Right ventricle myocardium superior (tissue), 1 donor: ENCODE measurements at regions not wholly inside any gene's neighbourhood (a gene's known extent, or its start where the extent isn't known, plus 50 kb on each side); places are given as distances from the start of the nearest gene placed in this dataset.

Experiments
- ATAC-seq: fragments of 200-7000 bp; cut with Tn5 transposase; one replicate; pipeline ENCODE4 v1.9.1; 2020; ENCODE audit warnings: mild to moderate bottlenecking; ENCODE audit not compliant: poor library complexity
- DNase-seq: peaks from one replicate; pipeline ENCODE4 v3.0.0-alpha.2; 2020
- intact Hi-C: fragments of 100-400 bp; cut with DNase I; formaldehyde crosslinking; loops from one replicate; pipeline ENCODE4 v1.11.2; 2022
- donor health status: DM: no; HTN: yes; CAD: no; lungs with severe emphysema.

DNA sequence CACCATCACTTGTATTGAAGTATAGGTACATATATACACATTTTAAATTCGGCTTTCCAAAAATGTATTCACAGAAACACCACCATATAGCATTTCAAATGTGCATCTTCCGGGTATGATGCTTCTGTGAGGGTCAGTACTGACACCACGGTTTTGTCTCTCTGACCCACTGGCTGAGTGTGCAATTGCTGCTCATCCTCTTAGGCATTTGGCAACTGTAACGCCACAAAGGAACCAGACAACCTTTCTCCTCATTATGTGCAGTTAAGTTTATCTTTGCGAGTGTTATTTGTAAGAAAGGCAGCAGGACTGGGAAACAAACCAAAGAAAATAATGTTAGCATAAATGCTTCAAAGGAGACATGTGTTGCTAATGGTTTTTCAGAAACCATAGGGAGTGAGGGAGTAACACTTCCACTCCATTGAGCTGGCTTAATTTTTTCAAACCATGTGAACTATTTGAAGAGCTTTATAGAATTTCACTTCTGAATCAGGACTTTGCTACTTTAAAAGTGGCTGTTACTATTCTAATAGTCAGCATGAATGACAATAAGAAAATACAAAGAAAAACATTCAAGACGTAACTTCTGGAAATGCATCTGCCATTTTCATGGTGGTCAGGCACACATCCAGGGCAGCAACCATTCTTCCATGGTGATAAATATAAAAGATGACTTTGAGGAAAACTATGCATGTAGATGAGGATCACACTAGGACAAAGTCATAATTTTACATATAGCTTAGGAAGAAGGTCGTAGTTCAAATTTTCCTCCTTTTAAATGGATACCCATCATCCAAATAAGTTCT is 423.3 kb downstream of the MZT1 start:
- ATAC-seq: no peak
- intact Hi-C loops: no loop called here
- no peak for DNase-seq

GRCh38 chr13:72296246-72296645 is 429.2 kb upstream of the DACH1 start:
- intact Hi-C loops: no loop called here
- ATAC-seq (no peak), DNase-seq (no peak)

GRCh38 chr13:72295153-72295552 is 428.1 kb upstream of the DACH1 start:
- ATAC-seq (no peak), DNase-seq (no peak)
- intact Hi-C loops: no loop called here

- intact Hi-C loops: no loop called here
- ATAC-seq: no peak
- DNase-seq: no peak
These were observed 426.2 kb upstream of the DACH1 start for GRCh38 chr13:72293206-72293605.

DNA sequence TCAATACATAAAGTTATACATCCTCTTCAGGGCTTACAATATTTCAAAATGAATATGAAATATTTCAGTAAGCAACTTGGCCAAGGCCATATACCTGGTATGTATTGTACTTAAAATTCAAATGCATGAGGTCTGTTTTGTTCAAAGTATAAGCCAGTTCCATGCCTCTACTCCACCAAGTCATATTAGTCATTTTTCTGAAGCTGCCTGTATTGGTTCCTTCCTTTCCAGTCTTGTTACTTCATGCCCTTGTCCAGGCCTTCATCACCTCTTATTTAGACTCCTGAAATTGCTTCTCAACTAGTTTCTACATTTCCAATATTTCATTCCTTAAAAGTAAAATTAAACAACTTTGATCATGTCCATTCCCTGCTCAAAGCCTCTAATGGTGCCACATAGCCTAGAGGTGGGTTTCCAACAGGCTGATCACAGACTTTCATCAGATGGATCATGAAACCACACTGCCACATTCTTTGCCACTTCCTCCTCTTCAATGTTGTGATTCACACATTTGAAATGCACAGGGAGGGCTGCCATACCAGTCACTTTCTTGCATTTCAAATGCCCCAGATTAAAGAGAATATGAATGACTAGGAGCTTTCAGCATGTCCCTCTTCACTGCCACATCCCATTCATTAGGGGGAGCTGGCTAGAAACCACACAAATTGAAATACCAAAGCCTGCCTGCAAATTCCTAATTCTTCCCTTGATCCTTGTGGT is 424.1 kb upstream of the DACH1 start:
- ATAC-seq (no peak), DNase-seq (no peak)
- intact Hi-C loops: no loop called here

- intact Hi-C loops: no loop called here
- ATAC-seq: no peak
- DNase-seq: no peak
These were observed 419.4 kb upstream of the DACH1 start for GRCh38 chr13:72286421-72286820.

- ATAC-seq: no peak
- DNase-seq: no peak
- intact Hi-C loops: no loop called here
These were observed 417.8 kb upstream of the DACH1 start for GRCh38 chr13:72284791-72285190.

- intact Hi-C loops: no loop called here
- no peak for ATAC-seq
- no peak for DNase-seq
These were observed 394.7 kb upstream of the DACH1 start for GRCh38 chr13:72261732-72262131.

DNA sequence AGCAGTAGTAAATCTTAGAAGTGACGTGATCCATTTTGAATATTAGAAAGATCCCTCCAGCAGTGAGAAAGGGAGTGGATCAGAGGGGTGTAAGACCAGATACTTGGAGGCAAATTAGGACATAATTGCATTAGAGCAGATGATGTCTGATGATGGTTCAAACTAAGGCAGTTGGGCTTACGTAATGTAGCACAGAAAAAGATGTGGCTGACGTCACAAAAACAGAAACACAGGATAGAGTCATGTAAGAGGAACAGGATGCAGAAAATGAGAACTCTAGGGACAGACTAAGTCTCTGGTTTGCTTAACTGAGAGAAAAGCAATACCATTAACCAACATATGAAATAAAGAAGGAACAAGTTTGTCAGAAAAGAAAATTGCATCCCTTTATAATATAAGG is 392.5 kb upstream of the DACH1 start:
- no peak for ATAC-seq
- DNase-seq: no peak
- intact Hi-C loops: no loop called here

GRCh38 chr13:72258340-72258981 is 391.5 kb upstream of the DACH1 start:
- DNase-seq: no peak
- intact Hi-C loops: no loop called here
- no peak for ATAC-seq

DNA sequence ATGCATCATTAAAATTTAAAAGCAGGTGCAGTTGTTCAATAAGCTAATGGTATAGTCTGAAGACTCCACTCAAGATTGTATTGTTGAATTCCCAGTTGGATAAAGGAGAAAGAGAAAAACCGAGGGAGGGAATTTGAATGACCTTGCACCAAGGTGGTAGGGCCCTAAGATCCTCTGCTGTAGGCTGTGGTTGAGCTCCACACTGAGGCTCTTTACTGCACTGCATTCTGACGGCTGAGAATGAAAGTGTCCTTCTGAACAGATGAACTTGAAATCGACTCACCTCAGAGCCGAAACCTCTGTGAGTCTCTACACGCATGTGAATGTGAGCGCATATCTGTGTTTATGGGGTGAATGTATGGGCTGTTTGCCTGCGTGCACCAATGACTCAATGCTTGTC is 388.9 kb upstream of the DACH1 start:
- no peak for ATAC-seq
- intact Hi-C loops: no loop called here
- DNase-seq: no peak

GRCh38 chr13:72253754-72254153 is 386.8 kb upstream of the DACH1 start:
- no peak for ATAC-seq
- no peak for DNase-seq
- intact Hi-C loops: no loop called here

DNA sequence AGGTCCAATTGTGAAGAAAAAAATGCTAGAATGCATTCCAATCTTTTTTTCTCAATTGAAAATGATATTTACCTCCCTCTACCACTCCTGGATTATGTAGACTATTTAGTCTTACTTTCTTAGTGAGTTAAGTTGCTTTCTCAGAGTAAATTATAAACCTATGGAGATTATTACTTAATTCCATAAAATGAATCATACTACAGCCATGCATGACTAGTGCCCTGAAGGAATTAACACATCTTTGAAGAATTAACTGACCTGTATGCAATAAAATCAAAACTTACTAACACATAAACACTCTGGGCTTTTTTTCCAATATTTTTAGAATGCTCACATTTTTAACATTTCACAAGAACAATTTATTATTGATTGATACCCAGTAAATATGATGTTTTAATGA is 379.4 kb upstream of the DACH1 start:
- intact Hi-C loops: no loop called here
- no peak for ATAC-seq
- no peak for DNase-seq

DNA sequence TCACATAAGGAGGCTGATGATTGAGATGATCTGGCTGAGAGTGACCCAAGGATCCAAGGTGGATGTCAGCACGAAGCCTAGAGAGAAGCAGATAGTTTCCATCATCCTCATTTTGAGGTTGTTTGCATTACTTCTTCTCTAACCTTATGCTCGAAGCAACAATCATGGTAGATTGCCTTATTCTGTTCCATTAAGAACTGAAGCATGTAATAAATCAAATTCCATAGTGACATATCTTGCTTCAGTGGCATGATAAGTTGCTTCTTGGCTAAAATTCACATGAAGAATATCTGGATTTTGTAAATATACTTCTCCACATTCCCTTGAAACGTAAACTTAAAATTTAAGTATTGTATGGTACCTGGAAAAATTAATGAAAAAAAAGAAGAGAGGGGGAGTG is 377.8 kb upstream of the DACH1 start:
- ATAC-seq: no peak
- DNase-seq: no peak
- intact Hi-C loops: no loop called here

DNA sequence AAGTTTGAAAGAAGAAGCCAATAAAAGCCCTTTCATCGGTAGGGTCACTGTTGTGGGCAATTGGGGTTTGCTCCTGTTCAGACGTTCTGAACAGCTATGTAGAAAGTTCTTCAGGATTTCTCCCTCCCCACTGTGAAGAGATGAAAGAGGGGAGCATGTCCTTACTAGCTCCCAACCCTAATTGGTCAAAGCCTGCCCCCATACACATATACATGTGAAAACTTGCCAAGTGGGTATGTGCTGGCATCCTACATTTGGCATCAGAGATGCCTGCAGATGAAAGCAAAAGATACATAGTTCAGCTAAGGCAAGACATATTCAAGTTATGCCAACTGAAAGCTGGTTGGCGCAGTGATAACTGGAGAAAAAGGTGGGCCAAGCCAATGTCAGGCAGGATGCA is 363.1 kb upstream of the DACH1 start:
- ATAC-seq (no peak), DNase-seq (no peak)
- intact Hi-C loops: no loop called here

- intact Hi-C loops: no loop called here
- ATAC-seq (no peak), DNase-seq (no peak)
These were observed 362.1 kb upstream of the DACH1 start for GRCh38 chr13:72229067-72229466.

- no peak for ATAC-seq
- intact Hi-C loops: no loop called here
- DNase-seq: peak; percentile 35
These were observed 354.4 kb upstream of the DACH1 start for GRCh38 chr13:72221276-72221962.

DNA sequence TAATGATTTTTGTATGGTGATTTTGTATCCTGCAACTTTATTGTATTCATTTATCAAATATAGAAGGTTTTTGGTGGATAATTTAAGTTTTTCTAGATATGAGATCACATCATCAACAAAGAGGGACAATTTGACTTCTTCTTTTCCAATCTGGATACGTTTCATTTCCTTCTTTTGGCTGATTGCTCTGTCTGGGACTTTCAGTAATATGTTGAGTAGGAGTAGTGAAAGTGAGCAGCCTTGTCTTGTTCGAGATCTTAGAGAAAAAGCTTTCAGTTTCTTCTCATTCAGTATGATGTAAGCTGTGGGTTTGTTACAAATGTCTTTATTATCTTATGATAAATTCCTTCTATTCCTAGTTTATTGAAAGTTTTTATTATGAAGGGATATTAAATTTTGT is 352.0 kb upstream of the DACH1 start:
- intact Hi-C loops: no loop called here
- no peak for DNase-seq
- ATAC-seq: no peak

- DNase-seq (no peak), ATAC-seq (no peak)
- intact Hi-C loops: no loop called here
These were observed 350.1 kb upstream of the DACH1 start for GRCh38 chr13:72217142-72217541.
